IMR-90 (cell line): ENCODE measurements at regions not wholly inside any gene's neighbourhood (a gene's known extent, or its start where the extent isn't known, plus 50 kb on each side); places are given as distances from the start of the nearest gene placed in this dataset.

Experiments used
- ATAC-seq: fragments of 200-7000 bp; cut with Tn5 transposase; 2 replicates; pipeline ENCODE4 v1.9.1; 2020; ENCODE audit warnings: low read depth, mild to moderate bottlenecking, moderate library complexity
- BruUV-seq: library from RNA; stranded (reverse); fragments of 400-500 nt; replicated peaks from 2 replicates; lab custom pipeline; 2021; lab: Mats Ljungman, UMichigan
- CTCF ChIA-PET: fragments of 300-600 bp; formaldehyde crosslinking; extraction: SDS; loops from one replicate; lab custom pipeline; 2021; ENCODE audit warnings: antibody characterized with exemption; lab: Yijun Ruan, JAX
- POLR2A ChIA-PET: fragments of 300-600 bp; sonication (Branson Sonifier 250); formaldehyde crosslinking; loops from one replicate; lab custom pipeline; 2022; ENCODE audit warnings: antibody characterized with exemption; ENCODE audit not compliant: unreplicated experiment; lab: Charles Lee
- DNase-seq: peaks from one replicate; pipeline ENCODE4 v3.0.0; 2013
- H2AFZ ChIP-seq: replicated peaks from 2 replicates; pipeline ENCODE3; 2013; ENCODE audit warnings: low read length, mild to moderate bottlenecking; ENCODE audit not compliant: poor library complexity
- H2AK5ac ChIP-seq: 2 replicates; pipeline ENCODE4 v1.6.1; 2013; ENCODE audit warnings: low read depth, low read length, inconsistent platforms
- H2AK9ac ChIP-seq: replicated peaks from 2 replicates; pipeline ENCODE3; 2013; ENCODE audit warnings: mild to moderate bottlenecking, low read depth, low read length, moderate library complexity; ENCODE audit not compliant: poor library complexity
- H2BK120ac ChIP-seq: 2 replicates; pipeline ENCODE4 v1.6.1; 2013; ENCODE audit warnings: low read depth, low read length, inconsistent platforms
- H2BK15ac ChIP-seq: 3 replicates; pipeline ENCODE4 v1.6.1; 2013; ENCODE audit warnings: low read depth, low read length, inconsistent platforms
- H2BK20ac ChIP-seq: 2 replicates; pipeline ENCODE4 v1.6.1; 2013; ENCODE audit warnings: low read depth, mild to moderate bottlenecking, inconsistent platforms, low read length, moderate library complexity
- H2BK5ac ChIP-seq: 2 replicates; pipeline ENCODE4 v1.6.1; 2013; ENCODE audit warnings: mild to moderate bottlenecking, low read depth, low read length, inconsistent platforms; ENCODE audit not compliant: poor library complexity, severe bottlenecking
- H3K14ac ChIP-seq: replicated peaks from 2 replicates; pipeline ENCODE4 v1.6.1; 2013; ENCODE audit warnings: low read depth, low read length, inconsistent platforms
- H3K18ac ChIP-seq: 2 replicates; pipeline ENCODE4 v1.6.1; 2013; ENCODE audit warnings: low read depth, low read length, control low read depth
- H3K23ac ChIP-seq: 2 replicates; pipeline ENCODE4 v1.6.1; 2013; ENCODE audit warnings: low read depth, low read length, inconsistent platforms
- H3K27ac ChIP-seq: 2 replicates; pipeline ENCODE4 v1.5.1; 2013; ENCODE audit warnings: mild to moderate bottlenecking, control low read depth, low read length; ENCODE audit not compliant: insufficient read depth
- H3K27me3 ChIP-seq: 2 replicates; pipeline ENCODE4 v1.6.1; 2013; ENCODE audit warnings: low read length; ENCODE audit not compliant: control insufficient read depth, insufficient read depth
- H3K36me3 ChIP-seq: 2 replicates; pipeline ENCODE4 v1.6.1; 2013; ENCODE audit warnings: low read length, mixed read lengths; ENCODE audit not compliant: control insufficient read depth, insufficient read depth
- H3K4ac ChIP-seq: 2 replicates; pipeline ENCODE4 v1.6.1; 2013; ENCODE audit warnings: low read depth, low read length, inconsistent platforms
- H3K4me1 ChIP-seq: 2 replicates; pipeline ENCODE4 v1.6.1; 2013; ENCODE audit warnings: low read length, mixed read lengths; ENCODE audit not compliant: control insufficient read depth, insufficient read depth
- H3K4me2 ChIP-seq: 2 replicates; pipeline ENCODE4 v1.6.1; 2013; ENCODE audit warnings: low read depth, mild to moderate bottlenecking, control low read depth, low read length, moderate library complexity
- H3K4me3 ChIP-seq: 2 replicates; pipeline ENCODE4 v1.5.1; 2013; ENCODE audit warnings: low read depth, mild to moderate bottlenecking, control low read depth, low read length, moderate library complexity; ENCODE audit not compliant: insufficient read depth
- H3K56ac ChIP-seq: 2 replicates; pipeline ENCODE4 v1.6.1; 2013; ENCODE audit warnings: low read length, inconsistent platforms; ENCODE audit not compliant: insufficient read depth; ENCODE audit errors: extremely low read depth
- H3K79me1 ChIP-seq, 2 experiments: 2 replicates each; pipeline ENCODE4 v1.6.1; 2013; ENCODE audit warnings: low read length in 2 of 2, inconsistent platforms in 1 of 2, low read depth in 1 of 2
- H3K9ac ChIP-seq: 2 replicates; pipeline ENCODE4 v1.6.1; 2013; ENCODE audit warnings: low read depth, low read length, control low read depth
- H3K9me1 ChIP-seq: 2 replicates; pipeline ENCODE4 v1.6.1; 2013; ENCODE audit warnings: low read length, inconsistent platforms; ENCODE audit not compliant: insufficient read depth
- H3K9me3 ChIP-seq: 2 replicates; pipeline ENCODE4 v1.6.1; 2013; ENCODE audit warnings: low read length; ENCODE audit not compliant: control insufficient read depth, insufficient read depth
- H4K20me1 ChIP-seq: 2 replicates; pipeline ENCODE4 v1.6.1; 2013; ENCODE audit warnings: low read length, inconsistent platforms; ENCODE audit not compliant: insufficient read depth
- H4K5ac ChIP-seq: 2 replicates; pipeline ENCODE4 v1.6.1; 2013; ENCODE audit warnings: mild to moderate bottlenecking, low read depth, low read length, control low read depth
- H4K8ac ChIP-seq, 2 experiments: 2 replicates each; pipeline ENCODE4 v1.6.1; 2013; ENCODE audit warnings: low read depth in 2 of 2, low read length in 2 of 2, control low read depth in 1 of 2, inconsistent platforms in 1 of 2
- H4K91ac ChIP-seq: 2 replicates; pipeline ENCODE4 v1.6.1; 2013; ENCODE audit warnings: low read depth, low read length, inconsistent platforms; ENCODE audit not compliant: insufficient read depth
- BHLHE40 ChIP-seq: fragments of 150-350 bp; IDR thresholded peaks from 2 replicates; pipeline ENCODE4 v1.6.1; 2016; ENCODE audit warnings: mild to moderate bottlenecking, low read depth, low read length
- CEBPB ChIP-seq: IDR thresholded peaks from 2 replicates; pipeline ENCODE4 v1.6.1; 2012; ENCODE audit warnings: low read depth, low read length, improper control_type of control experiment
- CHD1 ChIP-seq: IDR thresholded peaks from 2 replicates; pipeline ENCODE4 v1.6.1; 2012; ENCODE audit warnings: low read depth, low read length, improper control_type of control experiment
- ELK1 ChIP-seq: fragments of 150-350 bp; IDR thresholded peaks from 2 replicates; pipeline ENCODE4 v1.6.1; 2016; ENCODE audit warnings: low read depth, mild to moderate bottlenecking, low read length, moderate library complexity, borderline replicate concordance
- FOS ChIP-seq: fragments of 150-350 bp; IDR thresholded peaks from 2 replicates; pipeline ENCODE4 v1.6.1; 2016; ENCODE audit warnings: low read depth, low read length
- MAFK ChIP-seq: IDR thresholded peaks from 2 replicates; pipeline ENCODE4 v1.6.1; 2012; ENCODE audit warnings: low read depth, low read length, improper control_type of control experiment
- MAZ ChIP-seq: IDR thresholded peaks from 2 replicates; pipeline ENCODE4 v1.6.1; 2012; ENCODE audit warnings: low read depth, mild to moderate bottlenecking, low read length, improper control_type of control experiment, moderate library complexity, borderline replicate concordance
- MXI1 ChIP-seq: IDR thresholded peaks from 2 replicates; pipeline ENCODE4 v1.6.1; 2012; ENCODE audit warnings: low read depth, mild to moderate bottlenecking, low read length, moderate library complexity, borderline replicate concordance
- NFE2L2 ChIP-seq: fragments of 150-350 bp; IDR thresholded peaks from 2 replicates; pipeline ENCODE4 v1.6.1; 2016; ENCODE audit warnings: low read depth, mild to moderate bottlenecking, low read length
- POLR2A ChIP-seq: IDR thresholded peaks from 2 replicates; pipeline ENCODE4 v1.6.1; 2012; ENCODE audit warnings: mild to moderate bottlenecking, low read depth, low read length
- RAD21 ChIP-seq: IDR thresholded peaks from 2 replicates; pipeline ENCODE4 v1.6.1; 2012; ENCODE audit warnings: low read length, improper control_type of control experiment
- RCOR1 ChIP-seq: IDR thresholded peaks from 2 replicates; pipeline ENCODE4 v1.6.1; 2012; ENCODE audit warnings: mild to moderate bottlenecking, low read length, improper control_type of control experiment; ENCODE audit not compliant: insufficient replicate concordance
- RFX5 ChIP-seq: IDR thresholded peaks from 2 replicates; pipeline ENCODE4 v1.8.0; 2012; ENCODE audit warnings: low read depth, mild to moderate bottlenecking, low read length, moderate library complexity
- SMC3 ChIP-seq: fragments of 150-350 bp; IDR thresholded peaks from 2 replicates; pipeline ENCODE4 v1.6.1; 2016; ENCODE audit warnings: low read depth, mild to moderate bottlenecking, antibody characterized with exemption, low read length, moderate library complexity
- USF2 ChIP-seq: fragments of 150-350 bp; IDR thresholded peaks from 2 replicates; pipeline ENCODE4 v1.6.1; 2017; ENCODE audit warnings: mild to moderate bottlenecking, antibody characterized with exemption, low read length, low read depth
- WGBS, 2 experiments: methylation state at CpG; one replicate each; pipeline versions ENCODE4 v1.1.5 to v1.1.7; 2013; ENCODE audit warnings: missing lambda C conversion rate in 2 of 2; ENCODE audit not compliant: insufficient read length in 1 of 2; ENCODE audit errors: extremely low coverage in 2 of 2; 5-methylcytosine and 5-hydroxymethylcytosine counted together
- dilution Hi-C: fragments of 300-500 bp; cut with HindIII; formaldehyde crosslinking; loops from one replicate; pipeline ENCODE4 v1.14.3; 2018; ENCODE audit warnings: low sequenced_read_pairs; ENCODE audit not compliant: unreplicated experiment
- in situ Hi-C: fragments of 300-500 bp; cut with MboI; formaldehyde crosslinking; loops from 3 replicates; pipeline ENCODE4 v1.14.3; 2019; ENCODE audit warnings: low sequenced_read_pairs, inconsistent platforms, mixed read lengths
- intact Hi-C: fragments of 100-400 bp; cut with micrococcal nuclease; formaldehyde crosslinking; loops from 2 replicates; pipeline ENCODE4 v1.10.0; 2022
- TF ChIP-seq, protein P1 (sequence below): conservative IDR thresholded peaks from 2 replicates; pipeline ENCODE4 v1.5.1; 2012; ENCODE audit warnings: mild to moderate bottlenecking, low read depth, low read length, improper control_type of control experiment

GRCh38 chr4:22573198-22573597 is 57.3 kb upstream of the ADGRA3 start:
- Histone ChIP-seq H3K23ac (no peak overlapping the region), H2AK9ac (no peak overlapping the region), H4K20me1 (no peaks in the 10 kb centered on the region), H2BK20ac (no peak overlapping the region), H3K56ac (no peak overlapping the region), H3K36me3 (no peaks in the 10 kb centered on the region), H2BK120ac (no peak overlapping the region), H3K4me1 (no peaks in the 10 kb centered on the region), H4K5ac (no peak overlapping the region), H3K9me3 (no peaks in the 10 kb centered on the region), H2BK15ac (no peak overlapping the region), H3K9ac (no peak overlapping the region), H3K4me2 (no peak overlapping the region), H3K27me3 (no peaks in the 10 kb centered on the region), H3K4ac (no peak overlapping the region), H3K9me1 (no peaks in the 10 kb centered on the region), H3K27ac (no peak overlapping the region), H2BK5ac (no peak overlapping the region), H2AFZ (no peak overlapping the region), H3K14ac (no peak overlapping the region), H3K79me1 (no peaks in the 10 kb centered on the region), H2AK5ac (no peak overlapping the region), H4K91ac (no peak overlapping the region), H3K18ac (no peak overlapping the region), H3K4me3 (no peak overlapping the region), H4K8ac (no peak overlapping the region)
- DNase-seq, result no peak
- ChIA-PET CTCF (no interaction called here), POLR2A (no interaction called here)
- dilution Hi-C loops, result no loop called here
- no peak for ATAC-seq
- BruUV-seq, result no TSS peak
- in situ Hi-C loops, result no loop called here
- no CpG with 5 or more reads among the region's 2 CpGs for WGBS, 2 experiments
- intact Hi-C loops, result no loop called here
- TF ChIP-seq SMC3 (no peak), CEBPB (no peak), RFX5 (no peak), NFE2L2 (no peak), ELK1 (no peak), FOS (no peak), USF2 (no peak), RAD21 (no peak), MAZ (no peak), RCOR1 (no peak), MAFK (no peak), MXI1 (no peak), POLR2A (no peak), CHD1 (no peak), BHLHE40 (no peak)
- TF ChIP-seq, protein P1, sequence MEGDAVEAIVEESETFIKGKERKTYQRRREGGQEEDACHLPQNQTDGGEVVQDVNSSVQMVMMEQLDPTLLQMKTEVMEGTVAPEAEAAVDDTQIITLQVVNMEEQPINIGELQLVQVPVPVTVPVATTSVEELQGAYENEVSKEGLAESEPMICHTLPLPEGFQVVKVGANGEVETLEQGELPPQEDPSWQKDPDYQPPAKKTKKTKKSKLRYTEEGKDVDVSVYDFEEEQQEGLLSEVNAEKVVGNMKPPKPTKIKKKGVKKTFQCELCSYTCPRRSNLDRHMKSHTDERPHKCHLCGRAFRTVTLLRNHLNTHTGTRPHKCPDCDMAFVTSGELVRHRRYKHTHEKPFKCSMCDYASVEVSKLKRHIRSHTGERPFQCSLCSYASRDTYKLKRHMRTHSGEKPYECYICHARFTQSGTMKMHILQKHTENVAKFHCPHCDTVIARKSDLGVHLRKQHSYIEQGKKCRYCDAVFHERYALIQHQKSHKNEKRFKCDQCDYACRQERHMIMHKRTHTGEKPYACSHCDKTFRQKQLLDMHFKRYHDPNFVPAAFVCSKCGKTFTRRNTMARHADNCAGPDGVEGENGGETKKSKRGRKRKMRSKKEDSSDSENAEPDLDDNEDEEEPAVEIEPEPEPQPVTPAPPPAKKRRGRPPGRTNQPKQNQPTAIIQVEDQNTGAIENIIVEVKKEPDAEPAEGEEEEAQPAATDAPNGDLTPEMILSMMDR, result no peak
